ENCODE measurements at regions not wholly inside any gene's neighbourhood (a gene's known extent, or its start where the extent isn't known, plus 50 kb on each side); places are given as distances from the start of the nearest gene placed in this dataset.

GRCh38 chr5:2288466-2288865 is 405.7 kb upstream of the IRX4 start:
- TF ChIP-seq, protein P1, sequence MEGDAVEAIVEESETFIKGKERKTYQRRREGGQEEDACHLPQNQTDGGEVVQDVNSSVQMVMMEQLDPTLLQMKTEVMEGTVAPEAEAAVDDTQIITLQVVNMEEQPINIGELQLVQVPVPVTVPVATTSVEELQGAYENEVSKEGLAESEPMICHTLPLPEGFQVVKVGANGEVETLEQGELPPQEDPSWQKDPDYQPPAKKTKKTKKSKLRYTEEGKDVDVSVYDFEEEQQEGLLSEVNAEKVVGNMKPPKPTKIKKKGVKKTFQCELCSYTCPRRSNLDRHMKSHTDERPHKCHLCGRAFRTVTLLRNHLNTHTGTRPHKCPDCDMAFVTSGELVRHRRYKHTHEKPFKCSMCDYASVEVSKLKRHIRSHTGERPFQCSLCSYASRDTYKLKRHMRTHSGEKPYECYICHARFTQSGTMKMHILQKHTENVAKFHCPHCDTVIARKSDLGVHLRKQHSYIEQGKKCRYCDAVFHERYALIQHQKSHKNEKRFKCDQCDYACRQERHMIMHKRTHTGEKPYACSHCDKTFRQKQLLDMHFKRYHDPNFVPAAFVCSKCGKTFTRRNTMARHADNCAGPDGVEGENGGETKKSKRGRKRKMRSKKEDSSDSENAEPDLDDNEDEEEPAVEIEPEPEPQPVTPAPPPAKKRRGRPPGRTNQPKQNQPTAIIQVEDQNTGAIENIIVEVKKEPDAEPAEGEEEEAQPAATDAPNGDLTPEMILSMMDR (conservative IDR thresholded peaks at IDR 0.05; ENCODE audit: low read depth, low read length): no peak
- TF ChIP-seq EZH2phosphoT487 (IDR thresholded peaks at IDR 0.05; ENCODE audit: borderline replicate concordance, low read length) (no peak), EZH2 (IDR thresholded peaks at IDR 0.05; ENCODE audit: low read length, unreplicated experiment) (no peak)
- Histone ChIP-seq H2AFZ (ENCODE audit: low read length) (no peak overlapping the region), H3K27ac (ENCODE audit: low read length) (no peak overlapping the region), H3K27me3 (ENCODE audit: low read length) (no peaks in the 10 kb centered on the region), H3K4me1 (ENCODE audit: insufficient read depth, low read length) (no peaks in the 10 kb centered on the region), H4K20me1 (ENCODE audit: low read length) (no peaks in the 10 kb centered on the region), H3K9me2 (replicated peaks; ENCODE audit: low read length) (no peaks in the 10 kb centered on the region), H3F3A (ENCODE audit: low read length, unreplicated experiment) (no peaks in the 10 kb centered on the region), H3K4me2 (ENCODE audit: low read length) (no peak overlapping the region), H3K9me3 (ENCODE audit: low read length) (no peaks in the 10 kb centered on the region), H3K9ac (ENCODE audit: low read length) (no peak overlapping the region), H3K4me3 (ENCODE audit: low read length) (no peak overlapping the region), H3K79me2 (ENCODE audit: low read length) (no peaks in the 10 kb centered on the region), H3K36me3 (ENCODE audit: low read depth, low read length) (no peaks in the 10 kb centered on the region)
- POLR2A ChIA-PET (ENCODE audit: unreplicated experiment): no interaction called here
- intact Hi-C loops (cut with micrococcal nuclease): no loop called here
- ATAC-seq (no peak), DNase-seq (no peak)
- CTCF ChIA-PET: no interaction called here
- no TSS peak for BruUV-seq (replicated peaks)

DNA sequence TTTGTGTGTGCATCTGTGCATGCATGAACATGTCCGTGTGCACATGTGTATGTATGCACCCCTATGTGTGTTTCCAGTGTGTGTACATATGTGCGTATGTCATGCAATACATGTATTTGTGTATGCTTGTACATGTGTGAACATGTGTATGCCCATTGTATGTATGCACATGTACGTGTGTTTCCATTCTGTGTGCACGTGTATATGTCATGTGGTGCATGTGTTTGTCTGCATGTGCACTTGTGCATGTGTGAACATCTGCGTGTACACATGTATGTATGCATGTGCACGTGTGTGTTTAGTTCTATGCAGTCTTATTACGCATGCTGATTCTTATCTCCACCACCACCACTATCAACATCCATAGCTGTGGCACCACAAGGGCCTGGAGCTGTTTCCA is 403.5 kb upstream of the IRX4 start:
- Histone ChIP-seq H3K79me2 (ENCODE audit: low read length) (no peaks in the 10 kb centered on the region), H4K20me1 (ENCODE audit: low read length) (no peaks in the 10 kb centered on the region), H3K4me3 (ENCODE audit: low read length) (no peak overlapping the region), H3K9me3 (ENCODE audit: low read length) (no peaks in the 10 kb centered on the region), H3K36me3 (ENCODE audit: low read depth, low read length) (no peaks in the 10 kb centered on the region), H3K9me2 (replicated peaks; ENCODE audit: low read length) (no peaks in the 10 kb centered on the region), H3K4me2 (ENCODE audit: low read length) (no peak overlapping the region), H2AFZ (ENCODE audit: low read length) (no peak overlapping the region), H3F3A (ENCODE audit: low read length, unreplicated experiment) (no peaks in the 10 kb centered on the region), H3K27me3 (ENCODE audit: low read length) (no peaks in the 10 kb centered on the region), H3K27ac (ENCODE audit: low read length) (no peak overlapping the region), H3K9ac (ENCODE audit: low read length) (no peak overlapping the region), H3K4me1 (ENCODE audit: insufficient read depth, low read length) (no peaks in the 10 kb centered on the region)
- no peak for ATAC-seq
- no peak for DNase-seq
- BruUV-seq (replicated peaks): no TSS peak
- intact Hi-C loops (cut with micrococcal nuclease): no loop called here
- TF ChIP-seq EZH2phosphoT487 (IDR thresholded peaks at IDR 0.05; ENCODE audit: borderline replicate concordance, low read length) (no peak), EZH2 (IDR thresholded peaks at IDR 0.05; ENCODE audit: low read length, unreplicated experiment) (no peak)
- TF ChIP-seq, protein P1 (conservative IDR thresholded peaks at IDR 0.05; ENCODE audit: low read depth, low read length): no peak
- ChIA-PET POLR2A (ENCODE audit: unreplicated experiment) (no interaction called here), CTCF (no interaction called here)

GRCh38 chr5:2284678-2285077 is 402.0 kb upstream of the IRX4 start:
- no peak overlapping the region for H3K4me2 ChIP-seq (ENCODE audit: low read length)
- H3K27ac ChIP-seq (ENCODE audit: low read length): no peak overlapping the region
- no peaks in the 10 kb centered on the region for H3K4me1 ChIP-seq (ENCODE audit: insufficient read depth, low read length)
- no peaks in the 10 kb centered on the region for H3K9me3 ChIP-seq (ENCODE audit: low read length)
- ChIA-PET CTCF (no interaction called here), POLR2A (ENCODE audit: unreplicated experiment) (no interaction called here)
- no peak for ATAC-seq
- no peak overlapping the region for H3K9ac ChIP-seq (ENCODE audit: low read length)
- H3F3A ChIP-seq (ENCODE audit: low read length, unreplicated experiment): no peaks in the 10 kb centered on the region
- no peaks in the 10 kb centered on the region for H3K9me2 ChIP-seq (replicated peaks; ENCODE audit: low read length)
- no peak for DNase-seq
- H3K36me3 ChIP-seq (ENCODE audit: low read depth, low read length): no peaks in the 10 kb centered on the region
- BruUV-seq (replicated peaks): no TSS peak
- intact Hi-C loops (cut with micrococcal nuclease): no loop called here
- H3K79me2 ChIP-seq (ENCODE audit: low read length): no peaks in the 10 kb centered on the region
- H3K4me3 ChIP-seq (ENCODE audit: low read length): no peak overlapping the region
- no peak overlapping the region for H2AFZ ChIP-seq (ENCODE audit: low read length)
- H4K20me1 ChIP-seq (ENCODE audit: low read length): no peaks in the 10 kb centered on the region
- H3K27me3 ChIP-seq (ENCODE audit: low read length): no peaks in the 10 kb centered on the region
- TF ChIP-seq EZH2phosphoT487 (IDR thresholded peaks at IDR 0.05; ENCODE audit: borderline replicate concordance, low read length): no peak
- TF ChIP-seq, protein P1 (conservative IDR thresholded peaks at IDR 0.05; ENCODE audit: low read depth, low read length): no peak
- TF ChIP-seq EZH2 (IDR thresholded peaks at IDR 0.05; ENCODE audit: low read length, unreplicated experiment): no peak
